A673 (cell line): ENCODE measurements at regions not wholly inside any gene's neighbourhood (a gene's known extent, or its start where the extent isn't known, plus 50 kb on each side); places are given as distances from the start of the nearest gene placed in this dataset.

ENCODE experiments used
- BruUV-seq: library from RNA; stranded (reverse); fragments of 400-500 nt; replicated peaks from 2 replicates; lab custom pipeline; 2021; lab: Mats Ljungman, UMichigan
- CTCF ChIA-PET: fragments of 300-600 bp; sonication (Branson Sonifier 250); formaldehyde crosslinking; loops from one replicate; lab custom pipeline; 2022; ENCODE audit warnings: antibody characterized with exemption; lab: Charles Lee
- POLR2A ChIA-PET: fragments of 300-600 bp; sonication (Branson Sonifier 250); formaldehyde crosslinking; loops from one replicate; lab custom pipeline; 2022; ENCODE audit warnings: antibody characterized with exemption; ENCODE audit not compliant: low non-redundant PET; lab: Charles Lee
- DNase-seq: peaks from one replicate; pipeline ENCODE4 v3.0.0-alpha.2; 2015; ENCODE audit warnings: low spot score
- H3K27ac ChIP-seq: fragments of 200-600 bp; sonication (generic); 2 replicates; pipeline ENCODE4 v1.5.1; 2016; ENCODE audit warnings: mixed run types, low read depth, mild to moderate bottlenecking, mixed read lengths, antibody characterized with exemption, low read length; ENCODE audit not compliant: poor library complexity, severe bottlenecking
- H3K27me3 ChIP-seq: fragments of 200-600 bp; sonication (generic); replicated peaks from 2 replicates; pipeline ENCODE4 v1.6.1; 2017; ENCODE audit warnings: mixed run types, low read depth, mild to moderate bottlenecking, mixed read lengths, antibody characterized with exemption, low read length; ENCODE audit not compliant: insufficient read depth, poor library complexity
- H3K36me3 ChIP-seq: fragments of 200-600 bp; sonication (generic); 2 replicates; pipeline ENCODE4 v1.6.1; 2016; ENCODE audit warnings: mixed run types, mild to moderate bottlenecking, mixed read lengths, antibody characterized with exemption, low read length; ENCODE audit not compliant: insufficient read depth, poor library complexity, severe bottlenecking
- H3K4me1 ChIP-seq: fragments of 200-600 bp; sonication (generic); 2 replicates; pipeline ENCODE4 v1.6.1; 2017; ENCODE audit warnings: mixed run types, mild to moderate bottlenecking, mixed read lengths, antibody characterized with exemption, low read length; ENCODE audit not compliant: insufficient read depth, poor library complexity, severe bottlenecking
- H3K4me3 ChIP-seq: fragments of 200-600 bp; sonication (generic); 2 replicates; pipeline ENCODE4 v1.5.1; 2016; ENCODE audit warnings: low read depth, mixed run types, mild to moderate bottlenecking, mixed read lengths, low read length; ENCODE audit not compliant: poor library complexity, severe bottlenecking
- H3K9me3 ChIP-seq: fragments of 200-600 bp; sonication (generic); 2 replicates; pipeline ENCODE4 v1.6.1; 2016; ENCODE audit warnings: mixed run types, low read depth, mild to moderate bottlenecking, mixed read lengths, antibody characterized with exemption, low read length; ENCODE audit not compliant: poor library complexity, severe bottlenecking
- CTCF ChIP-seq: fragments of 300-800, 200-600 bp; sonication (generic); conservative IDR thresholded peaks from 2 replicates; pipeline ENCODE4 v1.5.1; 2017; ENCODE audit warnings: low read depth, mild to moderate bottlenecking, antibody characterized with exemption, low read length, moderate library complexity, mixed read lengths
- EZH2 ChIP-seq: fragments of 200-600 bp; sonication (generic); IDR thresholded peaks from 2 replicates; pipeline ENCODE4 v1.6.1; 2017; ENCODE audit warnings: borderline replicate concordance, low read depth, mild to moderate bottlenecking, mixed read lengths, antibody characterized with exemption, low read length; ENCODE audit not compliant: poor library complexity, severe bottlenecking
- intact Hi-C: fragments of 100-400 bp; cut with micrococcal nuclease; formaldehyde crosslinking; loops from one replicate; pipeline ENCODE4 v1.10.0; 2022; ENCODE audit not compliant: unreplicated experiment

GRCh38 chr6:130628862-130629261 is 198.3 kb upstream of the SMLR1 start:
- no peak for DNase-seq
- H3K4me3 ChIP-seq, result no peak overlapping the region
- POLR2A ChIA-PET, result no interaction called here
- peaks cover 1% of the 10 kb centered on the region for H3K9me3 ChIP-seq
- no TSS peak for BruUV-seq
- H3K36me3 ChIP-seq, result peaks cover 1% of the 10 kb centered on the region
- H3K4me1 ChIP-seq, result peaks cover 16% of the 10 kb centered on the region
- intact Hi-C loops, result no loop called here
- CTCF ChIA-PET, result no interaction called here
- no peak overlapping the region for H3K27ac ChIP-seq
- no peaks in the 10 kb centered on the region for H3K27me3 ChIP-seq
- TF ChIP-seq EZH2 (no peak), CTCF (no peak)

- no peak for TF ChIP-seq EZH2
- TF ChIP-seq CTCF, result no peak
- Histone ChIP-seq H3K9me3 (no peaks in the 10 kb centered on the region), H3K4me1 (peaks cover 16% of the 10 kb centered on the region), H3K36me3 (no peaks in the 10 kb centered on the region), H3K27me3 (no peaks in the 10 kb centered on the region), H3K4me3 (no peak overlapping the region), H3K27ac (no peak overlapping the region)
- BruUV-seq, result no TSS peak
- ChIA-PET POLR2A (no interaction called here), CTCF (no interaction called here)
- intact Hi-C loops, result no loop called here
- DNase-seq, result no peak
These were observed 197.6 kb upstream of the SMLR1 start for GRCh38 chr6:130629640-130630039.

GRCh38 chr6:130632277-130632676 is 194.9 kb upstream of the SMLR1 start:
- H3K36me3 ChIP-seq, result no peaks in the 10 kb centered on the region
- no peaks in the 10 kb centered on the region for H3K9me3 ChIP-seq
- ChIA-PET POLR2A (no interaction called here), CTCF (no interaction called here)
- TF ChIP-seq EZH2 (no peak), CTCF (no peak)
- no peak for DNase-seq
- H3K4me1 ChIP-seq, result no peaks in the 10 kb centered on the region
- H3K27ac ChIP-seq, result no peak overlapping the region
- no peaks in the 10 kb centered on the region for H3K27me3 ChIP-seq
- BruUV-seq, result no TSS peak
- intact Hi-C loops, result no loop called here
- no peak overlapping the region for H3K4me3 ChIP-seq
